ENCODE measurements at regions not wholly inside any gene's neighbourhood (a gene's known extent, or its start where the extent isn't known, plus 50 kb on each side); places are given as distances from the start of the nearest gene placed in this dataset.

GRCh38 chr2:53500181-53500580 is 267.4 kb upstream of the CHAC2 start:
- TF ChIP-seq CTCF (conservative IDR thresholded peaks at IDR 0.05) = no peak
- no peak for TF ChIP-seq EZH2 (IDR thresholded peaks at IDR 0.05; ENCODE audit: low read depth)

All from PC-9 (cell line).